Breast epithelium (tissue), 3 donors: ENCODE measurements at regions not wholly inside any gene's neighbourhood (a gene's known extent, or its start where the extent isn't known, plus 50 kb on each side); places are given as distances from the start of the nearest gene placed in this dataset.

ENCODE experiments used
- POLR2A ChIP-seq: fragments of 450-650 bp; IDR thresholded peaks from one replicate; pipeline ENCODE4 v1.6.1; 2016; ENCODE audit warnings: antibody characterized with exemption, mild to moderate bottlenecking, moderate library complexity
- POLR2AphosphoS5 ChIP-seq, 3 donors: sonication (generic); formaldehyde crosslinking; IDR thresholded peaks; one replicate each; pipeline ENCODE4 v1.6.1; 2017; ENCODE audit warnings: antibody characterized with exemption in 3 of 3
- TF ChIP-seq, protein P1 (sequence below), 3 donors: fragments of 450-650 bp; IDR thresholded peaks; one replicate each; pipeline ENCODE4 v1.5.1; 2016 to 2017; ENCODE audit warnings: antibody characterized with exemption in 3 of 3, mild to moderate bottlenecking in 3 of 3, moderate library complexity in 3 of 3

- TF ChIP-seq, protein P1, sequence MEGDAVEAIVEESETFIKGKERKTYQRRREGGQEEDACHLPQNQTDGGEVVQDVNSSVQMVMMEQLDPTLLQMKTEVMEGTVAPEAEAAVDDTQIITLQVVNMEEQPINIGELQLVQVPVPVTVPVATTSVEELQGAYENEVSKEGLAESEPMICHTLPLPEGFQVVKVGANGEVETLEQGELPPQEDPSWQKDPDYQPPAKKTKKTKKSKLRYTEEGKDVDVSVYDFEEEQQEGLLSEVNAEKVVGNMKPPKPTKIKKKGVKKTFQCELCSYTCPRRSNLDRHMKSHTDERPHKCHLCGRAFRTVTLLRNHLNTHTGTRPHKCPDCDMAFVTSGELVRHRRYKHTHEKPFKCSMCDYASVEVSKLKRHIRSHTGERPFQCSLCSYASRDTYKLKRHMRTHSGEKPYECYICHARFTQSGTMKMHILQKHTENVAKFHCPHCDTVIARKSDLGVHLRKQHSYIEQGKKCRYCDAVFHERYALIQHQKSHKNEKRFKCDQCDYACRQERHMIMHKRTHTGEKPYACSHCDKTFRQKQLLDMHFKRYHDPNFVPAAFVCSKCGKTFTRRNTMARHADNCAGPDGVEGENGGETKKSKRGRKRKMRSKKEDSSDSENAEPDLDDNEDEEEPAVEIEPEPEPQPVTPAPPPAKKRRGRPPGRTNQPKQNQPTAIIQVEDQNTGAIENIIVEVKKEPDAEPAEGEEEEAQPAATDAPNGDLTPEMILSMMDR (IDR thresholded peaks at IDR 0.05) = no peak
- TF ChIP-seq POLR2AphosphoS5 (IDR thresholded peaks at IDR 0.05) = no peak
- TF ChIP-seq POLR2A = no peak
Observed at GRCh38 chr15:47843124-47843663, 125.9 kb downstream of the SEMA6D start.
